GM18861 (cell line): ENCODE measurements at regions not wholly inside any gene's neighbourhood (a gene's known extent, or its start where the extent isn't known, plus 50 kb on each side); places are given as distances from the start of the nearest gene placed in this dataset.
A peak's percentile ranks its signal among the peaks of the same experiment; 100 is the strongest.

ENCODE experiments used
- ATAC-seq: cut with Tn5 transposase; IDR thresholded peaks from one replicate; pipeline ENCODE4 v1.9.1; 2021; ENCODE audit not compliant: unreplicated experiment

DNA sequence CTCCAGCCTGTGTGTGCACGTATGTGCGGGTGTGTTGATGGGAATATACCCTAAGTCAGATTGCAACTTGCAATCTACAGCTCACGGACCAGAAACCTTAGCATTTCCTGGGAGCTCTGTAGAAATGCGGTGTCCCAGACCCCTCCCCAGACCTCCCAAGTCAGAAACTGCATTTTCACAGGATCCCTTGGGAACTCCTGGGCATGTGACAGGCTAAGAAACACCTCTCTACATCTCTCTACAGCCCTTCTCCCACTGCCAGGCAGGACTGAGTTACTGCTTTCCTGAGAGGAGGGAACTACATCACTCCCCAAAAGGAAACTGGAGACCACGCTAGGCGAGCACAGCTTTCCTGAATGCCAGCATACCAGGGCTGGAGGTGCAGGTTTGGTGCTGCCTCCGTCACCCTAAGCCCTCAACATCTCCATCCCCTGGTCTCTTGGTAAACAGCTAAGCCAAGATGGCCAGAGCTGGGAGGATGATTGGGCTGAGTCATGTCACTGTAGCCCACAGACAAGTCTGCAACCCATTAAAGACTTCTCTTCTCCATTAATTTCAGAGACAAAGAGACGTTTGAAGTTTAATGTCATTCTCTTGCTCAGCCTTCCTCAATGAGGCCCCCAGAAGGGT lies 194.4 kb downstream of the BMP7 start:
- no peak for ATAC-seq

GRCh38 chr20:57073402-57073801 lies 193.0 kb downstream of the BMP7 start:
- no peak for ATAC-seq

DNA sequence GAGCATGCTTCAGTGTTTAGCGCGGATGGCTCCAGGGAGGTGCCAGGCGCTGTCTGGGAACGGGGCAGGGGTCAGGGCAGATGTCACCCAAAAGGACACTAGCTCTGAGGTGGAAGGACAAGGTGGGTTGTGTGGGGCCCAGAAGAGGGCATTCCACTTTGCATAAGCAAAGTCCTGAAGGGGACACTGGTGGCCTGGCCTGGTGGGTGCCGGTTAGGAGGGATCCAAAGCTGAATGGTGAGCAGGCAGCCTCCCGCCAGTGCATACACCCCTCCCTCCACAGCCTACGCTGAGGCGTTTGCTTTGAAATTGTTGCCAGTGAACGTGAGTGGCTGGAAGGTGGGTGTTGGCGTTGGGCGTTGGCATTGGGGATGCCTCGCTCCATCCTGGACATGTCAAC lies 192.1 kb downstream of the BMP7 start:
- ATAC-seq, result no peak

- ATAC-seq, result no peak
These were observed 191.3 kb downstream of the BMP7 start for GRCh38 chr20:57075181-57075580.

DNA sequence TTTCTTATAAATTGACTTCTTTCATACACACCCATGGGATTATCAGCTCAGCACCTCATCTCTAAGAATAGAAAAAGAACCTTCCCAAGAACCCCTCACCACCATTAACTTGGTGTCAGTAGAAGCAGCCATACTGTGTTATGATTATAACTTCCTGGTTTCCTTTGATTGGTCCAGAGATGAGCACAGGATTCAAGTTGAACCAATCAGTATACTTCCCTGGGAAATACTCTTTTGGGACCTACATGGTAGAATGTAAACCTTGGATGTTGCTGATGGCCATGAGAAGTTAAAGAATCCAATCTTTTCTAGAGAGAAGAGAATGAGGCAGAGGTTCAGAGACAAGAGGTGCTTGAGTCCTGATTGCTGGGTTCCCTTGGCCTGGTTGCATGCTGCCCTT lies 190.8 kb downstream of the BMP7 start:
- no peak for ATAC-seq

DNA sequence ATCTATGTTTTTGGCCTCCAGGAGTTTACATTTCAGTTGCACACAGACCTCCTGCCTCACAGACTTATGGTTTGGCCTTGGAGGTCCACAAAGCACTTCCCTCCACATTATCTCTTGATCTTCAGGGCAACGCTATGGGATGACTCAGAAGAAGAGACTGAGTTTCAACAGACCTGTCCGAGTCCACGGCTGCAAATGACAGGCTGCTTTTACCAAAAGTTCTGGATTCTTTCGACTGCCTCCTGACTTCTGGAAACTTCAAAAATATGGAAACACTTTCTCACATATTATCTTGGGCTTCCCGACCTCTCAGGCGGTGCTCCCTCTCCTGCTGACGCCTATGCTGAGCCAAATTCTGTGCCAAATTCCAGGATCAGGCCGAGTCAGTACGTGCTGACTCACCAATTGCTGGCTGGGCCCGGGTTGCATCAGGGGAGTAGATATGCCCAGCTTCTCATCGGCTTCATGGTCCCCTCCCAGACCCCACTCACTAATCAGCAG lies 190.2 kb downstream of the BMP7 start:
- ATAC-seq, result no peak

DNA sequence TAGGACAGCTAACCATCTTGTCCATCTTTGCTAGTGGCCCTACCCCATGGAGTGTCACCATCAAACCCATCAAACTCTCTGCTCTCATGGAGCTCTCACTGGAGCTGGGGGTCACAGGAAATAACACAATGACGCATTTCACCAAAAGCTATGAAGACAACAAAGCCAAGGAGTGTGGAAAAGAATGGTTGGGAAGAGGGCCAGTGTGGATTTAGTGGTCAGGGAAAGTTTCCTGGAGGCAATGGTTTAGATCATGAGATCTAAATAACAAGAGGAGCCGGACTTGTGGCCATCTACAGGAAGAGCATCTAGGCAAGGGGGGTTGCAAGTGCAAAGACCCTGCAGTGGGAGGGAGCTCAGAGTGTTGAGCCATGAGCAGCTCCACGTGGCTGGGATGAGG lies 189.5 kb downstream of the BMP7 start:
- ATAC-seq, result no peak

GRCh38 chr20:57078116-57078515 lies 188.3 kb downstream of the BMP7 start:
- no peak for ATAC-seq

DNA sequence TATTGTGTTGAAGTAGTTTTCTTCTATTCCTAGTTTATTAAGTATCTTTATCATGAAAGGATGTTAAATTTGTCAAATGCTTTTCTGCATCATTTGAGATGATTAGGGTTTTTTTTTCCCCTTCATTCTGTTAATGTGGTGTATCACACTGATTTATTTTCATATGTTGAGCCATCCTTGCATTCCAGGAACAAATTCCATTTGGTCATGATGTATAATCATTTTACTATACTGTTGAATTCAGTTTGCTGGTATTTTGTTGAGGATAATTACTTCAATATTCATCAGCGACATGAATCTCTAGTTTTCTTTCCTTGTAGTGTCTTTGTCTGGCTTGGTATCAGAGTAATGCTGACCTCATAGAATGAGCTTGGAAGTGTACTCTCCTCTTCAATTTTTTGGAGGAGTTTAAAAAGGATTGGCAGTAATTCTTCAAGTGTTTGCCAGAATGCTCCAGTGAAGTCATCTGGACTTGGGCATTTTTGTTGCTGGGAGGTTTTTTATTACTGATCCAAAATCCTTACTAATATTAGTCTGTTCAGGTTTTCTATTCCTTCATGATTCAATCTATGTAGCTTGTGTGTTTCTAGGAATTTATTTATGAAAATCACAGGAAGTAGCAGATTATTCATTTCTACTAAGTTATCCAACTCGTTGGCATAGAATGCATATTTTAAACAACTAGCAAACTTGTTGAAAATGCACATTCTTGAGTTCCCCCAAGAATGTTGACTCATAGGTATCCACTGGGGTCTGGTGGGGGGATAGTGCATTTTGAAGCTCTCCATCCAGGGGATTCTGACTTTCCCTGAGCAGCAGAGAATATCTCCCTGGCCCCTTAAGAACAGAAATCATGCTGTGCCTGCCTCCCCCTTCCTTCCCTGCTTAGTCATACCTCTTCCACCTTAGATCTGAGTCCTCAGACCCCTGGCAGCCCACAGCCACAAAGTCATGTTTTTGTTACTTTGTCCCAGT lies 187.1 kb downstream of the BMP7 start:
- ATAC-seq, result no peak

DNA sequence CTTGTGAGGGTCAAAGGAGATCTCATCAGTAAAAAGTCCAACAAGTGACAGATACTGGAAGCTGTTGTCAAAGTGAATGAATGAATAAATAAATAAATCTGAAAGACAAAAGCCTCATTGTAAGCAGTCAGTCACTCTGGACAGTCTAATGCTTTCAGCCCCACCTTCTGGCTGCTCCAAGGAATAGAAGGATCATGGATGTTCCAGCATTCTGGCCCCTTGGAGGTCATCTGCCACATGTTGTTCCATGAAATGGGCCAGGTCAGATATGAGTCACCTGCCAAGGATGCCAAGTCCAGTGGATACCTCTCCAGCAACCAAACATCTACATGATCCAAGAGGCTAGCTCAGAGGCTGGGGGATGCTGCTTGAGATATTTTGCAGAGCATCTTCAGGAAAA lies 185.6 kb downstream of the BMP7 start:
- no peak for ATAC-seq

- ATAC-seq, result no peak
These were observed 184.0 kb downstream of the BMP7 start for GRCh38 chr20:57082357-57082945.

GRCh38 chr20:57083072-57083471 lies 183.4 kb downstream of the BMP7 start:
- no peak for ATAC-seq

- ATAC-seq, result no peak
These were observed 180.4 kb downstream of the BMP7 start for GRCh38 chr20:57086066-57086465.

GRCh38 chr20:57087102-57087501 lies 179.3 kb downstream of the BMP7 start:
- ATAC-seq, result no peak

GRCh38 chr20:57087705-57088104 lies 178.7 kb downstream of the BMP7 start:
- ATAC-seq, result no peak

- ATAC-seq, result no peak
These were observed 178.0 kb downstream of the BMP7 start for GRCh38 chr20:57088436-57088835.

DNA sequence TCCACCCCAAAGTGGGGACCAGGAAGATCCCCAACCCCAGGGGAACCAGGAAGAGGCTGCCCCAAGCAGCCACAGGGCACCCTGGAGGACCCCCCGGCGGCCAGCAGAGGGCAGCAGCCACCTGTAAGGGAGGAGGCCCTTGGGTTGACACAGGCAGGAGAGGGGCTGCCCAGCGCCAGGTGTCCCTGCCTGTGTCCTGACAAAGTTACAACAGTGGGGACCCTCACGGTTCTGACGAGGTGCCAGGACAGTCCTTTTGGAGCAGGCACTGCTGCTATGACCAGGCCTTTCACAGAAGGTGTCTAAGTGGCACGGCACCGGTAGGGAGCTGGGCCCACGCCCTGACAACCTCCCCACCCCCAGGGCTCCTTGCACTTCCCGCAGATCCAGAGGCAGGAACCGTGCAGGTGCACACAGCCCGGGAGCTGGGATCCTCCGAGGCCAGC lies 176.7 kb downstream of the BMP7 start:
- ATAC-seq, result peak; percentile 59

DNA sequence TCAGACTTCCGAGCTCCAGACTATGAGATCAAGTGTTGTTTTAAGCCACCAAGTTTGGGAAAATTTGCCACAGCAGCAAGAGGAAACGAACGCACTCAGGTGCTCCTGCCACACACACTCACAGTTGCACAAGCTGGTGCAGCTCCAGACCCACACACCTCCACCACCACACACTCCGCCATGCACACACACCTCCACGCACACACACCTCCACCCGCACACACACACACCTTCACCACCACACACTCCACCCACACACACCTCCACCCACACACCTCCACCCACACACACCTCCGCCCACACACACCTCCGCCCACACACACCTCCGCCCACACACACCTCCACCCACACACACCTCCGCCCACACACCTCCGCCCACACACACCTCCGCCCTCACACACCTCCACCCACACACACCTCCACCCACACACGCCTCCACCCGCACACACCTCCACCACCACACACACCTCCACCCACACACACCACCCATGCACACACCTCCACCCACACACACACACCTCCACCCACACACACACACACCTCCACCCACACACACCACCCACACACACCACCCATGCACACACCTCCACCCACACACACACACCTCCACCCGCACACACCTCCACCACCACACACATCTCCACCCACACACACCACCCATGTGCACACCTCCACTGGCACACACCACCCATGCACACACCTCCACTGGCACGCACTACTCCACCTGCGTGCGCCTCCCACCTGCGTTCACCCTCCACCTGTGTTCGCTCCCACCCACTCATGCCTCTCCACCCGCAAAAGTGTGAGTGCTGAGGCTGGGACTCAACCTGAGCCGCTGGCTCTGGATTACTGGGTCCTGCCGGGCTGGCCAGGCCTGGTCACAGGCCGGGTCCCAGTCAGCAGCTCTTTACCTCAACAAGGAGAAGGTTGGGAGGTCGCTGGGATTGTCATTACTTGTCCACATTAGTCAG lies 175.6 kb downstream of the BMP7 start:
- ATAC-seq, result no peak

DNA sequence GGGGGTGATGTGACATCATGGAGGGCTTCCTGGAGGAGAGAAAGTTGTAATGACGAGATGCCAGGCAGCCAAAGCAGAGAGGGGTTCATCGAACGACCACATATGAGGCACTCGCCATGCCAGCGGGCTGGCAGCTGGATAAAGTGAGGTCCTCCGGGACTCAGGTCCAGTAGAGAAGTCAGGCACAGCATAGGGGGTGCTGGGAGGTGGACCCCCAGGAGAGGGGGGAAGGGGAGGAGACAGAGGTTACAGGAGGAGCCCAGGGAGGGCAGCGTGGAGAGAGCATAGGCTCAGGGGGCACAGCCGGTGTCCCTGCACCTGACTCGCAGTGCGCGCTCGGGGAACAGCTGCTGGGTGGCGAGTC lies 174.7 kb downstream of the BMP7 start:
- no peak for ATAC-seq

DNA sequence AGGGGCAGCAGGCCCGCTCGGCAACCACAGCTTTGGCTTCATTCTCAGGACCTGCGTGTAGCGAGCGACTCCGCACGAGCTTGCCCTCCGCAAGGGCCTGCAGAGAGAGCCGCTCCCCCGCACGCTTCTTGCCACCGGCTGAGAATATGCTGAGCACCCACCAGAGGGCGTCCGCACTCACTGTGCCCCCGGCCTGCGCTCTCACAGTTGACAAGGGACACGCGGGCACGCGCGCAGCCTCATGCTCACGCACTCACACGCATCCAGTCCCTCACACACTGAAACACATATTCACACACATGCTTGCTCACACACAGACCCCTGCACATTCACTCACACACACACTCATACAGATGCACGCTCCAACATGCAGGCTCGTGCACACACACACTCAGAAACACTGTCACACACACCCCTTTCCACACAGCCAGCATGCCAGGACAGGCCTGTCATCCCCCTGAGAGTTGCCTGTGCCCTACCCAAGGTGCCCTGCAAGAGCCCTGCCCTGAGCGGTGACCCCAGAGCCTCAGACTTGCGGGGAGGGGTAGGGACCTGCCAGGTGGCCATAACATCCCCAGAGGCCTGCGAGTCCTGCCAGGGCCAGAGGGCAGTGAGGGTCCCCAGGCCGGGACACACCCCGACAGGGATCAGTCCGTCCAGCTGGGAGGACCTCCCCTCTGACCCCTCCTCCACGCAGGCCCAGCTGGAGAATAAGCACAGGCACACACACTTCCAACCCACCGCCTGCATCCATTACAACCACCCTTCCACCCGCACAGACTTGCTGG lies 174.1 kb downstream of the BMP7 start:
- ATAC-seq, result no peak
